ENCODE measurements at regions not wholly inside any gene's neighbourhood (a gene's known extent, or its start where the extent isn't known, plus 50 kb on each side); places are given as distances from the start of the nearest gene placed in this dataset.

DNA sequence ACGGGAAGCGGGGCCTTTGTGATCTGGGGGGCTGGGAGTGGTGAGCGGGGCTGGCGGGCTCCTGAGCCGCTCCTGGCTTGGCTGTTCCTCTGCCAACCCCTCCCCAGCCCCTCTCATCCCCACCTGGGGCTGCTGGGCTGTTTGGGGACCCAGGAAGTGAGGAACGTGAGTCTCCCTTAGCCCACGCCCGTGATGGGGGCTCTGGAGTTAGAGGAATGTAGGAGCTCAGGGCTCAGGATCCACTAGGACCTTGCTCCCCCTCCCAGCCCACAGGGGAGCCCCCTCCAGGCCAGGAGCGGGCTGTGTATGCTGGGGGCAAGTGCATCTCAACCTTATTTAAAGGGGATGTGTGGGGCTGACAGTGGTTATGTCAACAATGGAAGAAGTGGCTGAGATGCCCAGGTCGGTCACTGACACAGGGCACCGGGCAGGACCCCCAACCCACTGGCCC lies 134.1 kb downstream of the URI1 start:
- peaks cover 5% of the 10 kb centered on the region; the same call in 1 of the 2 replicates for H3K4me1 ChIP-seq
- H3K9me3 ChIP-seq, result no peaks in the 10 kb centered on the region
- no peaks in the 10 kb centered on the region for H3K36me3 ChIP-seq
- DNase-seq, result no peak
- H3K27me3 ChIP-seq, result no peaks in the 10 kb centered on the region; the same call in none of the 2 replicates
- TF ChIP-seq, protein P1, sequence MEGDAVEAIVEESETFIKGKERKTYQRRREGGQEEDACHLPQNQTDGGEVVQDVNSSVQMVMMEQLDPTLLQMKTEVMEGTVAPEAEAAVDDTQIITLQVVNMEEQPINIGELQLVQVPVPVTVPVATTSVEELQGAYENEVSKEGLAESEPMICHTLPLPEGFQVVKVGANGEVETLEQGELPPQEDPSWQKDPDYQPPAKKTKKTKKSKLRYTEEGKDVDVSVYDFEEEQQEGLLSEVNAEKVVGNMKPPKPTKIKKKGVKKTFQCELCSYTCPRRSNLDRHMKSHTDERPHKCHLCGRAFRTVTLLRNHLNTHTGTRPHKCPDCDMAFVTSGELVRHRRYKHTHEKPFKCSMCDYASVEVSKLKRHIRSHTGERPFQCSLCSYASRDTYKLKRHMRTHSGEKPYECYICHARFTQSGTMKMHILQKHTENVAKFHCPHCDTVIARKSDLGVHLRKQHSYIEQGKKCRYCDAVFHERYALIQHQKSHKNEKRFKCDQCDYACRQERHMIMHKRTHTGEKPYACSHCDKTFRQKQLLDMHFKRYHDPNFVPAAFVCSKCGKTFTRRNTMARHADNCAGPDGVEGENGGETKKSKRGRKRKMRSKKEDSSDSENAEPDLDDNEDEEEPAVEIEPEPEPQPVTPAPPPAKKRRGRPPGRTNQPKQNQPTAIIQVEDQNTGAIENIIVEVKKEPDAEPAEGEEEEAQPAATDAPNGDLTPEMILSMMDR (IDR thresholded peaks at IDR 0.05; ENCODE audit: low read depth, low read length), result no peak
- no peak overlapping the region for H3K4me3 ChIP-seq (ENCODE audit: low read depth, low read length)

DNA sequence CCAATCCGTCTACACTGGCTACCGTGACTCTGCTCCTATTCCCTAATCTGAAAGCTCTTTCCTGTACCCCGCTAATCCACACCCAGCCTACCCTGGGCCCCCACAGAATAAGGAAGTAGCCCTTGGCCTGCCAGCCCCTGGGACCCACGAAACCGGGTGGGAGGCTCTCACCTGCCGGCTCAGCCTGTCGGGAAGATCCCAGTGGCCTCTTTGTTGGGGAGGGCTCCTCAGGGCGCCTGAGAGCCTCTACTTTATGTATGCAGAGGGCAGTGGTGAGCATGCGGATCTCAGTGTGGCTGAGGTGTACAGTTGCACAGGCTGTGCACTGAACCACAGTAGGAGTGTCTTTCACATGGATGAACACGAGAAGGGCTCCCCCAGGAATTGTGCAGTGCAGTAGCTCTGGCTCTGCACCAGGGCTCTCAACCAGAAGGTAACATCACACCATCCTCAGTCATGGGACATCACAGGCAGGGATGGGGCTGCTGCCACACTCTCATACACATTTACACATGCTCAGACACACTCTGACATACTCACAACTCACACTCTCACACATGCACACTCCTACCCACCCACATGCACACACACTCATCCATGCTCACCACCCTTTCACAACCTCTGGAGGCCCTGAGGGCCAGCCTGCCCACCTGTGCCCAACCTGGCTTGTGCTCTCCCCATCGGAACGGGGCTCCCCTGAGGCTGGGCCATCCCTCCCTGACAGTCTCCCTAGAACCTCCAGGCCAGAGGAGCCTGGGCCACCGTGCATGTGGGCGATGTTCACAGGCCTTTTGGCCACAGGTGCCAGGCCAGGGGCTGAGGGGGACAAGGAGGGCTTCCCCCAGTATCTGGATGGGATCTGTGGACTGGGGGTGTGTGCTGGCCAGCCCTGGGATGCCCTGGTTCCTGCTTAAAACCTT lies 135.0 kb downstream of the URI1 start:
- no peak for DNase-seq
- Histone ChIP-seq H3K4me3 (ENCODE audit: low read depth, low read length) (no peak overlapping the region), H3K36me3 (no peaks in the 10 kb centered on the region), H3K4me1 (peaks cover 4% of the 10 kb centered on the region; the same call in 1 of the 2 replicates), H3K9me3 (no peaks in the 10 kb centered on the region), H3K27me3 (no peaks in the 10 kb centered on the region; the same call in none of the 2 replicates)
- TF ChIP-seq, protein P1 (IDR thresholded peaks at IDR 0.05; ENCODE audit: low read depth, low read length), result no peak

DNA sequence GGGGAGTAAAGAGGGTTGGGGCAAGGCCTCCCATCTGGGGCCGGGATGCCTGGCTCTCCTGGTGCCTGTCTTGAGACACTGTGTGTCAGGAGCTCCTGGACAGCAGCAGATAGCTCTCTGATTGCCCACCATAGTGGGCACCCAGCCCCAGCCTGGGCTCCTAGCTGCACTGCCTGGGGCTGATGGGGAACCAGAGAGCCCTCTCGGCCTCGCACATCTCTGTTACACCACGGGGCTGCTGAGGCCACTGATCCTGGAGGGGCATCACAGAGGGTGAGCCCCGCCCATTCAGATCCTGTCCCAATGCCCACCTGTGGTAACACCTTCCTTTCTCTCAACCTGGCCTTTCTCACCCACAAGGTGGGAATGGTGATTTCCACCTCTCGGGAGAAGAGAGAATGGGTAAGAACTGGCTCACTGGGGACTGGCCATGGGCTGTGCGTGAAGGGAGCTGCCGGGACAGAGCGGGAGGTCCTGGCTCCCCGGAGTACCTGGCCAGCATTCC lies 135.9 kb downstream of the URI1 start:
- H3K27me3 ChIP-seq, result no peaks in the 10 kb centered on the region; the same call in 1 of the 2 replicates
- no peaks in the 10 kb centered on the region for H3K9me3 ChIP-seq
- DNase-seq, result no peak
- no peaks in the 10 kb centered on the region for H3K36me3 ChIP-seq
- TF ChIP-seq, protein P1 (IDR thresholded peaks at IDR 0.05; ENCODE audit: low read depth, low read length), result no peak
- H3K4me1 ChIP-seq, result peaks cover 4% of the 10 kb centered on the region; the same call in 1 of the 2 replicates
- H3K4me3 ChIP-seq (ENCODE audit: low read depth, low read length), result no peak overlapping the region

DNA sequence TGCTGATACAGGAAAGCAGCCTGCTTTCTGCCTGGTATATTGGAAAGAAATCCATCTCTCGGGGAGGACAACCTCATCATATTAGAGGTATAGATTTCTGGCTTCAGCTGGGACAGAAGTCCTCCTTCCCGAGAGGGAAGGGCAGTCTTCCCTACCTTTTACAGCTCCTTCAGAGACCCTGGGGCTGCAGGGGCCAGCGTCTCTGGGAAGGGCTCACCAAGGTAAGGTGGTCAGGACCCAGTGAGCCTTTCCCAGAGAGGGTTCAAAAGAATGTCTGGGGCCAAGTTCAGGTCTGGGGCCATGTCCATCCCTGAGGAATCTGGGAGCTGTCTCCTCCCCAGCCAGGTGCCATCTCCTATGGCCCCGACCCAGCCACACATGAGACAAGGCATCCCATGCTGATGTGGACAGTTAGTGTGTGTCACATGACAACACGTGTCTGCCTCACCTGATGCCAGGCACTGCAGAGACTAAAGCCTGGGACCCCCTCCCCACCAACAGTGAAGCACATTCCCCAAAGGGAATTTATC lies 136.4 kb downstream of the URI1 start:
- peaks cover 4% of the 10 kb centered on the region; the same call in 1 of the 2 replicates for H3K4me1 ChIP-seq
- H3K9me3 ChIP-seq, result no peaks in the 10 kb centered on the region
- H3K4me3 ChIP-seq (ENCODE audit: low read depth, low read length), result no peak overlapping the region
- no peaks in the 10 kb centered on the region; the same call in 1 of the 2 replicates for H3K27me3 ChIP-seq
- TF ChIP-seq, protein P1 (IDR thresholded peaks at IDR 0.05; ENCODE audit: low read depth, low read length), result no peak
- H3K36me3 ChIP-seq, result no peaks in the 10 kb centered on the region
- DNase-seq, result no peak

DNA sequence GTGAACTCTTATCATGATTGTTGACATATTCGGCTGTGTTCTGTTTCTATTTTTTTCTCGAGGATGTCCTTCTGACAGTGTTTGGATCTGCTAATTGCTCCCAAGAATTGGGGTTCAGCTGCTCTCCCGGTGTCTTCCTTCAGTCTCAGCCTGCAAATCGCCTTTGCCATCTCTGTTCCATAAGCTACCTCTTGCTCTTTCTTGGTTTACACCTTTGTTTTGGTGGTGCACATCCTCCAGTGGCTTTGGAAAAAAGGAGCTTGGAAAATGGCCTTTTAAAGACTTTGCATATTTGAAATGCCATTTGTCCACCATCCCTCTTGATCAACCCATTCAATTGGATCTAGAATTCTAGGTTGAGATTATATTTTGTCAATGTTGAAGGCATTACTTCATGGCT lies 137.2 kb downstream of the URI1 start:
- TF ChIP-seq, protein P1 (IDR thresholded peaks at IDR 0.05; ENCODE audit: low read depth, low read length), result no peak
- Histone ChIP-seq H3K9me3 (no peaks in the 10 kb centered on the region), H3K27me3 (no peaks in the 10 kb centered on the region; the same call in 1 of the 2 replicates), H3K4me1 (peaks cover 11% of the 10 kb centered on the region), H3K4me3 (ENCODE audit: low read depth, low read length) (no peak overlapping the region), H3K36me3 (no peaks in the 10 kb centered on the region)
- no peak for DNase-seq

Measured in BE2C (cell line).